ENCODE measurements at regions not wholly inside any gene's neighbourhood (a gene's known extent, or its start where the extent isn't known, plus 50 kb on each side); places are given as distances from the start of the nearest gene placed in this dataset.
"Not testable (repeated sequence)": the region's sequence is repeated elsewhere in the genome, so short reads cannot be mapped to it uniquely, and the experiment has no call there.

GRCh38 chr15:95739131-95739530, 591.4 kb upstream of the NR2F2 start:
- in situ Hi-C loops (cut with HindIII; ENCODE audit: low sequenced_read_pairs), result no loop called here

GRCh38 chr15:95741830-95742229, 588.7 kb upstream of the NR2F2 start:
- in situ Hi-C loops (cut with HindIII; ENCODE audit: low sequenced_read_pairs), result no loop called here

- in situ Hi-C loops (cut with HindIII; ENCODE audit: low sequenced_read_pairs), result no loop called here
Observed at GRCh38 chr15:95742256-95742655, 588.2 kb upstream of the NR2F2 start.

GRCh38 chr15:95742836-95743235, 587.7 kb upstream of the NR2F2 start:
- in situ Hi-C loops (cut with HindIII; ENCODE audit: low sequenced_read_pairs), result no loop called here

- in situ Hi-C loops (cut with HindIII; ENCODE audit: low sequenced_read_pairs), result no loop called here
Observed at GRCh38 chr15:95757171-95757570, 573.3 kb upstream of the NR2F2 start.

GRCh38 chr15:95758451-95758850, 572.0 kb upstream of the NR2F2 start:
- in situ Hi-C loops (cut with HindIII; ENCODE audit: low sequenced_read_pairs), result no loop called here

- in situ Hi-C loops (cut with HindIII; ENCODE audit: low sequenced_read_pairs), result no loop called here
Observed at GRCh38 chr15:95758851-95759250, 571.6 kb upstream of the NR2F2 start.

GRCh38 chr15:95760508-95760907, 570.0 kb upstream of the NR2F2 start:
- in situ Hi-C loops (cut with HindIII; ENCODE audit: low sequenced_read_pairs), result no loop called here

- in situ Hi-C loops (cut with HindIII; ENCODE audit: low sequenced_read_pairs), result no loop called here
Observed at GRCh38 chr15:95761501-95762165, 568.9 kb upstream of the NR2F2 start.

- in situ Hi-C loops (cut with HindIII; ENCODE audit: low sequenced_read_pairs), result no loop called here
Observed at GRCh38 chr15:95763426-95763825, 567.1 kb upstream of the NR2F2 start.

GRCh38 chr15:95765161-95765560, 565.3 kb upstream of the NR2F2 start:
- in situ Hi-C loops (cut with HindIII; ENCODE audit: low sequenced_read_pairs), result no loop called here

GRCh38 chr15:95770196-95770595, 560.3 kb upstream of the NR2F2 start:
- in situ Hi-C loops (cut with HindIII; ENCODE audit: low sequenced_read_pairs), result no loop called here

GRCh38 chr15:95772982-95773381, 557.5 kb upstream of the NR2F2 start:
- in situ Hi-C loops (cut with HindIII; ENCODE audit: low sequenced_read_pairs), result no loop called here

GRCh38 chr15:95784508-95784907, 546.0 kb upstream of the NR2F2 start:
- in situ Hi-C loops (cut with HindIII; ENCODE audit: low sequenced_read_pairs), result no loop called here

GRCh38 chr15:95785276-95785675, 545.2 kb upstream of the NR2F2 start:
- in situ Hi-C loops (cut with HindIII; ENCODE audit: low sequenced_read_pairs), result not testable (repeated sequence)

- in situ Hi-C loops (cut with HindIII; ENCODE audit: low sequenced_read_pairs), result no loop called here
Observed at GRCh38 chr15:95793231-95793630, 537.3 kb upstream of the NR2F2 start.

GRCh38 chr15:95795386-95795785, 535.1 kb upstream of the NR2F2 start:
- in situ Hi-C loops (cut with HindIII; ENCODE audit: low sequenced_read_pairs), result no loop called here

GRCh38 chr15:95799286-95800200, 531.0 kb upstream of the NR2F2 start:
- in situ Hi-C loops (cut with HindIII; ENCODE audit: low sequenced_read_pairs), result loop anchor here (5.0 kb wide), 1 partner anchor 63 kb away; no protein-coding TSS in a partner anchor

GRCh38 chr15:95804484-95804883, 526.0 kb upstream of the NR2F2 start:
- in situ Hi-C loops (cut with HindIII; ENCODE audit: low sequenced_read_pairs), result loop anchor here (5.0 kb wide), 1 partner anchor 58 kb away; no protein-coding TSS in a partner anchor

GRCh38 chr15:95812491-95812890, 518.0 kb upstream of the NR2F2 start:
- in situ Hi-C loops (cut with HindIII; ENCODE audit: low sequenced_read_pairs), result no loop called here

- in situ Hi-C loops (cut with HindIII; ENCODE audit: low sequenced_read_pairs), result no loop called here
Observed at GRCh38 chr15:95814908-95815307, 515.6 kb upstream of the NR2F2 start.

GRCh38 chr15:95816591-95816990, 513.9 kb upstream of the NR2F2 start:
- in situ Hi-C loops (cut with HindIII; ENCODE audit: low sequenced_read_pairs), result no loop called here
